ENCODE measurements at regions not wholly inside any gene's neighbourhood (a gene's known extent, or its start where the extent isn't known, plus 50 kb on each side); places are given as distances from the start of the nearest gene placed in this dataset.

- H2BK5ac ChIP-seq (ENCODE audit: low read depth, low read length, poor library complexity): no peak overlapping the region
- H4K12ac ChIP-seq (ENCODE audit: low read depth, low read length): no peak overlapping the region
- DNase-seq: no peak
- H2AK5ac ChIP-seq (ENCODE audit: low read length): no peak overlapping the region
- no CpG with 5 or more reads among the region's 1 CpG for WGBS (ENCODE audit: extremely low coverage, insufficient coverage, insufficient read length)
- peaks cover 0 to 2% of the 10 kb centered on the region in 2 experiments for H3K4me1 ChIP-seq (ENCODE audit: control insufficient read depth in 1 of 2, insufficient read depth in 2 of 2, low read length in 2 of 2)
- no peak overlapping the region for H4K91ac ChIP-seq (ENCODE audit: low read depth, low read length)
- no peak overlapping the region for H3K27ac ChIP-seq (ENCODE audit: low read depth, low read length)
- no peaks in the 10 kb centered on the region for H3K79me1 ChIP-seq (ENCODE audit: low read length)
- no peak overlapping the region for H2AFZ ChIP-seq (ENCODE audit: insufficient read depth, low read length, poor library complexity)
- H3K27me3 ChIP-seq (ENCODE audit: insufficient read depth, low read length): no peaks in the 10 kb centered on the region
- H3K23ac ChIP-seq (ENCODE audit: low read length): no peak overlapping the region
- no peak overlapping the region for H3K4me3 ChIP-seq (ENCODE audit: low read depth, low read length)
- no peak overlapping the region for H3K14ac ChIP-seq (ENCODE audit: low read length)
- H2BK12ac ChIP-seq (ENCODE audit: low read length): no peak overlapping the region
- H4K8ac ChIP-seq (ENCODE audit: low read depth, low read length): no peak overlapping the region
- no peaks in the 10 kb centered on the region for H3K9me3 ChIP-seq (ENCODE audit: insufficient read depth, low read depth, low read length)
- no peaks in the 10 kb centered on the region for H3K79me2 ChIP-seq (ENCODE audit: control insufficient read depth, insufficient read depth, low read length, poor library complexity)
- H3K4ac ChIP-seq (ENCODE audit: low read depth, low read length): no peak overlapping the region
- no peak overlapping the region for H3K4me2 ChIP-seq (ENCODE audit: low read length)
- no peak overlapping the region for H3K9ac ChIP-seq (ENCODE audit: low read length)
- no peak overlapping the region for H2BK120ac ChIP-seq (ENCODE audit: insufficient read depth, low read length, poor library complexity)
- no peaks in the 10 kb centered on the region for H3K36me3 ChIP-seq (ENCODE audit: control insufficient read depth in 1 of 2, insufficient read depth in 2 of 2, low read length in 2 of 2)
- H3K18ac ChIP-seq (ENCODE audit: low read length): no peak overlapping the region
These were observed 73.5 kb downstream of the RASSF10 start for GRCh38 chr11:13082588-13082987.

GRCh38 chr11:13090228-13090708 lies 81.2 kb downstream of the RASSF10 start:
- Histone ChIP-seq H3K79me2 (ENCODE audit: control insufficient read depth, insufficient read depth, low read length, poor library complexity) (no peaks in the 10 kb centered on the region), H3K9me3 (ENCODE audit: insufficient read depth, low read depth, low read length) (no peaks in the 10 kb centered on the region), H3K4me2 (ENCODE audit: low read length) (no peak overlapping the region), H2AFZ (ENCODE audit: insufficient read depth, low read length, poor library complexity) (no peak overlapping the region), H3K27ac (ENCODE audit: low read depth, low read length) (no peak overlapping the region), H3K79me1 (ENCODE audit: low read length) (no peaks in the 10 kb centered on the region), H4K8ac (ENCODE audit: low read depth, low read length) (no peak overlapping the region), H3K27me3 (ENCODE audit: insufficient read depth, low read length) (no peaks in the 10 kb centered on the region), H3K36me3 (ENCODE audit: control insufficient read depth in 1 of 2, insufficient read depth in 2 of 2, low read length in 2 of 2) (no peaks in the 10 kb centered on the region), H3K9ac (ENCODE audit: low read length) (no peak overlapping the region), H3K18ac (ENCODE audit: low read length) (no peak overlapping the region), H3K14ac (ENCODE audit: low read length) (no peak overlapping the region), H2BK12ac (ENCODE audit: low read length) (no peak overlapping the region), H2BK5ac (ENCODE audit: low read depth, low read length, poor library complexity) (no peak overlapping the region), H2BK120ac (ENCODE audit: insufficient read depth, low read length, poor library complexity) (no peak overlapping the region), H4K12ac (ENCODE audit: low read depth, low read length) (no peak overlapping the region), H3K4me1 (ENCODE audit: control insufficient read depth in 1 of 2, insufficient read depth in 2 of 2, low read length in 2 of 2) (no peaks in the 10 kb centered on the region), H3K23ac (ENCODE audit: low read length) (no peak overlapping the region), H4K91ac (ENCODE audit: low read depth, low read length) (no peak overlapping the region), H3K4ac (ENCODE audit: low read depth, low read length) (no peak overlapping the region), H3K4me3 (ENCODE audit: low read depth, low read length) (no peak overlapping the region), H2AK5ac (ENCODE audit: low read length) (no peak overlapping the region)
- DNase-seq: no peak
- WGBS (ENCODE audit: extremely low coverage, insufficient coverage, insufficient read length): no CpG with 5 or more reads among the region's 2 CpGs

GRCh38 chr11:13091373-13091772 lies 82.3 kb downstream of the RASSF10 start:
- no peaks in the 10 kb centered on the region for H3K79me2 ChIP-seq (ENCODE audit: control insufficient read depth, insufficient read depth, low read length, poor library complexity)
- H3K36me3 ChIP-seq (ENCODE audit: control insufficient read depth in 1 of 2, insufficient read depth in 2 of 2, low read length in 2 of 2): no peaks in the 10 kb centered on the region
- H2AK5ac ChIP-seq (ENCODE audit: low read length): no peak overlapping the region
- H3K27ac ChIP-seq (ENCODE audit: low read depth, low read length): no peak overlapping the region
- DNase-seq: no peak
- H2AFZ ChIP-seq (ENCODE audit: insufficient read depth, low read length, poor library complexity): no peak overlapping the region
- H4K91ac ChIP-seq (ENCODE audit: low read depth, low read length): no peak overlapping the region
- no peaks in the 10 kb centered on the region for H3K4me1 ChIP-seq (ENCODE audit: control insufficient read depth in 1 of 2, insufficient read depth in 2 of 2, low read length in 2 of 2)
- no peak overlapping the region for H3K4ac ChIP-seq (ENCODE audit: low read depth, low read length)
- H4K12ac ChIP-seq (ENCODE audit: low read depth, low read length): no peak overlapping the region
- H2BK5ac ChIP-seq (ENCODE audit: low read depth, low read length, poor library complexity): no peak overlapping the region
- H3K27me3 ChIP-seq (ENCODE audit: insufficient read depth, low read length): no peaks in the 10 kb centered on the region
- H2BK120ac ChIP-seq (ENCODE audit: insufficient read depth, low read length, poor library complexity): no peak overlapping the region
- H3K79me1 ChIP-seq (ENCODE audit: low read length): no peaks in the 10 kb centered on the region
- no peak overlapping the region for H4K8ac ChIP-seq (ENCODE audit: low read depth, low read length)
- H3K4me3 ChIP-seq (ENCODE audit: low read depth, low read length): no peak overlapping the region
- no peak overlapping the region for H3K18ac ChIP-seq (ENCODE audit: low read length)
- no peak overlapping the region for H3K4me2 ChIP-seq (ENCODE audit: low read length)
- no peak overlapping the region for H3K14ac ChIP-seq (ENCODE audit: low read length)
- no peak overlapping the region for H3K9ac ChIP-seq (ENCODE audit: low read length)
- no peak overlapping the region for H2BK12ac ChIP-seq (ENCODE audit: low read length)
- no peaks in the 10 kb centered on the region for H3K9me3 ChIP-seq (ENCODE audit: insufficient read depth, low read depth, low read length)
- no peak overlapping the region for H3K23ac ChIP-seq (ENCODE audit: low read length)

- Histone ChIP-seq H2AFZ (ENCODE audit: insufficient read depth, low read length, poor library complexity) (no peak overlapping the region), H2BK5ac (ENCODE audit: low read depth, low read length, poor library complexity) (no peak overlapping the region), H3K27me3 (ENCODE audit: insufficient read depth, low read length) (no peaks in the 10 kb centered on the region), H4K12ac (ENCODE audit: low read depth, low read length) (no peak overlapping the region), H2BK12ac (ENCODE audit: low read length) (no peak overlapping the region), H3K23ac (ENCODE audit: low read length) (no peak overlapping the region), H3K79me2 (ENCODE audit: control insufficient read depth, insufficient read depth, low read length, poor library complexity) (no peaks in the 10 kb centered on the region), H2BK120ac (ENCODE audit: insufficient read depth, low read length, poor library complexity) (no peak overlapping the region), H3K4me1 (ENCODE audit: control insufficient read depth in 1 of 2, insufficient read depth in 2 of 2, low read length in 2 of 2) (no peaks in the 10 kb centered on the region), H3K27ac (ENCODE audit: low read depth, low read length) (no peak overlapping the region), H3K4me2 (ENCODE audit: low read length) (no peak overlapping the region), H3K9me3 (ENCODE audit: insufficient read depth, low read depth, low read length) (no peaks in the 10 kb centered on the region), H2AK5ac (ENCODE audit: low read length) (no peak overlapping the region), H3K18ac (ENCODE audit: low read length) (no peak overlapping the region), H3K4ac (ENCODE audit: low read depth, low read length) (no peak overlapping the region), H3K9ac (ENCODE audit: low read length) (no peak overlapping the region), H3K36me3 (ENCODE audit: control insufficient read depth in 1 of 2, insufficient read depth in 2 of 2, low read length in 2 of 2) (no peaks in the 10 kb centered on the region), H3K4me3 (ENCODE audit: low read depth, low read length) (no peak overlapping the region), H4K91ac (ENCODE audit: low read depth, low read length) (no peak overlapping the region), H4K8ac (ENCODE audit: low read depth, low read length) (no peak overlapping the region), H3K14ac (ENCODE audit: low read length) (no peak overlapping the region), H3K79me1 (ENCODE audit: low read length) (no peaks in the 10 kb centered on the region)
- WGBS (ENCODE audit: extremely low coverage, insufficient coverage, insufficient read length): no CpG with 5 or more reads among the region's 1 CpG
- DNase-seq: peak in 1 of 2 donors; percentile 13
These were observed 82.7 kb downstream of the RASSF10 start for GRCh38 chr11:13091804-13092203.
